HuH-7 (cell line): ENCODE measurements at regions not wholly inside any gene's neighbourhood (a gene's known extent, or its start where the extent isn't known, plus 50 kb on each side); places are given as distances from the start of the nearest gene placed in this dataset.

Source experiments
- DNase-seq: peaks from one replicate; pipeline ENCODE4 v3.0.0; 2011; ENCODE audit warnings: low spot score

- DNase-seq, result no peak
Observed at GRCh38 chr2:176729706-176730569, 460.7 kb downstream of the MTX2 start.

- DNase-seq, result no peak
Observed at GRCh38 chr2:176732780-176733179, 463.5 kb downstream of the MTX2 start.

- no peak for DNase-seq
Observed at GRCh38 chr2:176733698-176734430, 464.6 kb downstream of the MTX2 start.

GRCh38 chr2:176734868-176735267 lies 465.6 kb downstream of the MTX2 start:
- DNase-seq, result no peak

GRCh38 chr2:176742271-176742670 lies 470.3 kb upstream of the HNRNPA3 start:
- no peak for DNase-seq

GRCh38 chr2:176743671-176744070 lies 468.9 kb upstream of the HNRNPA3 start:
- DNase-seq, result no peak

GRCh38 chr2:176744146-176744545 lies 468.4 kb upstream of the HNRNPA3 start:
- no peak for DNase-seq

GRCh38 chr2:176745543-176746200 lies 466.9 kb upstream of the HNRNPA3 start:
- DNase-seq, result no peak

GRCh38 chr2:176746411-176746810 lies 466.2 kb upstream of the HNRNPA3 start:
- no peak for DNase-seq

GRCh38 chr2:176747506-176747905 lies 465.1 kb upstream of the HNRNPA3 start:
- DNase-seq, result no peak

- DNase-seq, result no peak
Observed at GRCh38 chr2:176747928-176748327, 464.7 kb upstream of the HNRNPA3 start.

GRCh38 chr2:176748662-176749061 lies 463.9 kb upstream of the HNRNPA3 start:
- DNase-seq, result no peak

GRCh38 chr2:176751314-176752227 lies 461.0 kb upstream of the HNRNPA3 start:
- no peak for DNase-seq

GRCh38 chr2:176752295-176752694 lies 460.3 kb upstream of the HNRNPA3 start:
- no peak for DNase-seq

- no peak for DNase-seq
Observed at GRCh38 chr2:176753205-176753604, 459.4 kb upstream of the HNRNPA3 start.

- DNase-seq, result no peak
Observed at GRCh38 chr2:176753752-176754474, 458.7 kb upstream of the HNRNPA3 start.

- DNase-seq, result no peak
Observed at GRCh38 chr2:176755537-176756135, 457.0 kb upstream of the HNRNPA3 start.

- DNase-seq, result no peak
Observed at GRCh38 chr2:176758426-176758825, 454.2 kb upstream of the HNRNPA3 start.

GRCh38 chr2:176760439-176760838 lies 452.2 kb upstream of the HNRNPA3 start:
- DNase-seq, result no peak

GRCh38 chr2:176763130-176763529 lies 449.5 kb upstream of the HNRNPA3 start:
- DNase-seq, result no peak
